Esophagus muscularis mucosa (tissue), 4 donors: ENCODE measurements at regions not wholly inside any gene's neighbourhood (a gene's known extent, or its start where the extent isn't known, plus 50 kb on each side); places are given as distances from the start of the nearest gene placed in this dataset.

Source experiments
- CTCF ChIP-seq, 3 experiments: fragments of 200-600 bp in 2 of 3; fragments of 450-650 bp in 1 of 3; sonication (generic) in 2 of 3; IDR thresholded peaks; one replicate each; pipeline ENCODE4 v1.5.1; 2017 to 2019; ENCODE audit warnings: antibody characterized with exemption in 3 of 3, mild to moderate bottlenecking in 2 of 3, moderate library complexity in 1 of 3
- EP300 ChIP-seq: sonication (generic); formaldehyde crosslinking; IDR thresholded peaks from one replicate; pipeline ENCODE4 v1.6.1; 2017; ENCODE audit warnings: antibody characterized with exemption
- POLR2A ChIP-seq: fragments of 450-650 bp; IDR thresholded peaks from one replicate; pipeline ENCODE4 v1.6.1; 2017; ENCODE audit warnings: antibody characterized with exemption, moderate library complexity, mild to moderate bottlenecking, low read depth
- POLR2AphosphoS5 ChIP-seq, 2 donors: sonication (generic); formaldehyde crosslinking; IDR thresholded peaks; one replicate each; pipeline ENCODE4 v1.6.1; 2017; ENCODE audit warnings: antibody characterized with exemption in 2 of 2

DNA sequence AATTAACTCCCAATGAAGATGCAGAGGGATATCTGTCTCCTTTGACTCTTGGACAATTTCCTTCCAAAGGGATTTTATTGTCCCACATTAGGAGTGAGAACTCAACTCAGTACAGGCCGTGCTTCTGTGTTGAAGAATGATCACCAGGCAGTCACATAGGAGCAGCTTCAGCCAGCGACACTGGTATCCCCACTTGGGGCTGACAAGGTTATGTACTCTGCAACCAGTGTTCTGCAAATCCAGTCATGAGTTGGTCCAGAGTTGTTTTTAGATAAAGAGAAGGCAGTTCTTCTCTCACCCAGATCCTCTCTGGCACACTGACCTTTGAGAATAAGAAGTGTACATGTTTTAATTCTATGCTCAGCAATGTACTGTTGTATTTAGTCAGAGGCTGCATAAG, 415.8 kb downstream of the SETD4 start:
- TF ChIP-seq CTCF (IDR thresholded peaks at IDR 0.05) (no peak), POLR2A (no peak), POLR2AphosphoS5 (IDR thresholded peaks at IDR 0.05) (no peak), EP300 (no peak)
